Ramos (cell line): ENCODE measurements at regions not wholly inside any gene's neighbourhood (a gene's known extent, or its start where the extent isn't known, plus 50 kb on each side); places are given as distances from the start of the nearest gene placed in this dataset.
"Not testable (repeated sequence)": the region's sequence is repeated elsewhere in the genome, so short reads cannot be mapped to it uniquely, and the experiment has no call there.

Source experiments
- in situ Hi-C: fragments of 300-500 bp; cut with MboI; formaldehyde crosslinking; loops from one replicate; pipeline ENCODE4 v1.14.3; 2022; ENCODE audit warnings: low sequenced_read_pairs; ENCODE audit not compliant: unreplicated experiment

DNA sequence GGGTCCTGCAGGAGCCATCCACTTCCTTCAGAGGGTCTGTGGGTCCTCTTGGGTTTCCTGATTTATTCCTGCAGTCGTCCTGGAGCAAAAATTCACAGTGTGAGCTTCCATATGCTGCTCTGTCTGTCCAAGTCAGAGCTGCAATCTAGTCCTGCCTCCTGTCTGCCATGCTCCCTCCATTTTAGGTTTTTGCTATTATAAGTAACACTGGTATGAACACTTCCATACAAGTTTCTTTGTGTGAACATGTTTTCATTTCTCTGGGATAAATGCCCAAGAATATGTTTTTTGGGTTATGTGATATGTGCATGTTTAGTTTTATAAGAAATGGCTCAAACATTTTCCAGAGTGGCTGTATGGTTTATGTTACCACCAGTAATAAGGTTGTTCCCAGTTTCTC lies 188.1 kb downstream of the ACTR3B start:
- in situ Hi-C loops = no loop called here

DNA sequence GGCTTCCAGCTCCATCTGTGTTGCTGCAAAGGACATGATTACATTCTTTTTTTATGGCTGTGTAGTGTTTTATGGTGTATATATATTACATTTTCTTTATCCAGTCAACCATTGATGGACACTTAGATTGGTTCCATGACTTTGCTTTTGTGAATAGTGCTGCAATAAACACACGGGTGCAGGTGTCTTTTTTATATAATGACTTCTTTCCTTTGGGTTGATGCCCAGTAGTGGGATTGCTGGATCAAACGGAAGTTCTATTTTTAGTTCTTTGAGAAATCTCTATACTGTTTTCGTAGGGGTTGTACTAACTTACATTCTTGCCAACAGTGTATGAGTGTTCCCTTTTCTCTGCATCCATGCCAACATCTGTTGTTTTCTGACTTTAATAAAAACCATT lies 189.7 kb downstream of the ACTR3B start:
- in situ Hi-C loops = no loop called here

DNA sequence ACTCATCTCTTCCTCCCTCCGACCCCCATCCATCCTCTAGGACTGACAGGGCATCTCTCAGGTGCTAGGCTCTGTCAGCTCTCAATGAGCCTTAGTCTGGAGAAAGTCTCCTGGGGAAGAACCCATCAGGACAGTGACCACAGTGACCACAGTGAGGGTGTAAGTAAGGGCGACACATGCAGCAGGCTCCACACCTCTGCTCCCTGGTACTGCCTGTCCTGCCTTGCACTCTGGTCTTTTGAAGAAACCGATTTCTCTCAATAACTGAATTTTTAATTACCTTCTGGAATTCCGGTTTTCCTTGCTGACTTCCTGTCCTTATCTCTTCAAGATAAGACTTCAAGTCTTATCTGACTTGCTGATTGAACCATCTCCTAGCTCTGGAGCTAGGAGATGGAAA lies 190.2 kb downstream of the ACTR3B start:
- in situ Hi-C loops = no loop called here

DNA sequence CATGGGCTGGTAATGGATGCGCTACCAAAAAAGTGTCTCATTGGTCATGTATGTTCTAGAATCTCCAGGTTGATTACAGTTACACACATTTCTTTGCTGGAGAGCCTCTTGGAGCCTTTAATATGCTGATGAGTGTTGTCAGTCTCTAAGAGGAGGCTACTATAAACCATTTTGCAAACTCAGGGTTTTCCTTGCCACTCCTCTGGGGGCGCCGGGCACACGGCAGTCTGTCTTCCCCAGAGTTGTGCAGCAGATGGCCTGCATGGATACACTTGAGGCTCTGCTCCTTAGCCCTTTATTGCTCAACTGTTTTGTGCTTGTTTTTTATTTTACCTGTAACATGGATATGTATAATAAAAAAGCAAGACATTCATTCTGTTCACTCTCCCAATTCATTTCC lies 196.5 kb downstream of the ACTR3B start:
- in situ Hi-C loops = no loop called here

DNA sequence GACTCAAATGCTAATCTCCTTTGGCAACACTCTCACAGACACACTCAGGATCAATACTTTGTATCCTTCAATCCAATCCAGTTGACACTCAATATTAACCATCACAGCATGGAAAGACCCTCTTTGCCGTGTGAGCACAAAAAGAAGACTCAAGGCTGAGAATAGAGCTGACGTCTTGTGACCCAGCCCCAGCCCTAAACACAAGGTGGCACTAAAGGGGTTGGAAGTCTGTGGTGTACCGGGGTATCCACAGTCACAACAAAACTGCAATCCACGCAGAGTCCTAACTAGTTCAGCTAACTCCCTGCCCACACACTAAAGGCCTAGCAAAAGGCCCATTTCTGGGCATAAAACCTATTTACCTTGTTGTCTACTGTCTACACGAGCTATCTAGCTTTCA lies 200.1 kb downstream of the ACTR3B start:
- in situ Hi-C loops = no loop called here

DNA sequence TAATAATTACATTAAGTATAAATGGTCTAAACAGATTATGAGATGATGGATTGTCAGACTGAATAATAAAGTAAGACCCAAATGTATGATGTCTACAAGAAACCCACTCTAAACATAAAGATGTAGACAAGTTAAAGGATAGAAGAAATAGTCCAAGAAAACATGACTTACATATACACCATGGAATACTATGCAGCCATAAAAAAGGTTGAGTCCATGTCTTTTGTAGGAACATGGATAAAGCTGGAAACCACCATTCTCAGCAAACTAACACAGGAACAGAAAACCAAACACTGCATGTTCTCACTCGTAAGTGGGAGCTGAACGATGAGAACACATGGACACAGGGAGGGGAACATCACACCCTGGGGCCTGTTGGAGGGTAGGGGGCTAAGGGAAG lies 202.2 kb downstream of the ACTR3B start:
- in situ Hi-C loops = not testable (repeated sequence)

DNA sequence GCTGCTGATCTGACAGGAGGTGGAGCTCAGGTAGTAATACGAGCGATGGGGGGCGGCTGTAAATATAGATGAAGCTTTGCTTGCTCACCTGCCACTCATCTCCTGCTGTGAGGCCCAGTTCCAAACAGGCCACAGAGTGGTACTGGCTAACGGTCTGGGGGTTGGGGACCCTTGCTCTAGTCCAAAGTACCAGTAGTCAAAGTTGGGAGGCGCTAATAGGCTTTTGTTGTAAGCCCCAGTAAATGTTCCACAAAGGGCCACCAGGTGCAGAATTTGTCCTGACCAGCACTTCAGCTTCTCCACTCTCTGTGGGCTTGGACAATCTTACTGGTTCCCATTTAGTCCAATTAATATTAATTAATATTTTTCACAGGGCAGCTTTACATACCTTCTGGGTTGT lies 206.6 kb downstream of the ACTR3B start:
- in situ Hi-C loops = no loop called here

DNA sequence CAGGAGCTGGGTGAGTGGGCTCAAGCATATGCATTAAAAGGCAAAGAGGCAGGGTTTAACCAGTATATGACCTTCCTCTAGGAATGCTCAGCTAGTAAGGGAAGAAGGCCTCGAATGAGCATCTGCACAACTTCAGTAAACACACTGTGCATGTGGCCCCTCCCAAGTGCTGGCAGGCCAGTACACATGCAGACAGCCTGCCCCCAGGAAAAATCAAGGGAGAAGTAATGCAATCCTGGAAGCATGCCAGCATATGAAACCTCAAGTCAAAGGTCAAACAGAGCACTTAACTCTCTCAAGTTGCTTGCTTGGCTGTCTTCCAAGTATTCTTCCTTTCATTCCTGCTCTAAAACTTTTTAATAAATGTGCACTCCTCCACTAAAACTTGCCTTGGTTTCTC lies 208.4 kb downstream of the ACTR3B start:
- in situ Hi-C loops = no loop called here

DNA sequence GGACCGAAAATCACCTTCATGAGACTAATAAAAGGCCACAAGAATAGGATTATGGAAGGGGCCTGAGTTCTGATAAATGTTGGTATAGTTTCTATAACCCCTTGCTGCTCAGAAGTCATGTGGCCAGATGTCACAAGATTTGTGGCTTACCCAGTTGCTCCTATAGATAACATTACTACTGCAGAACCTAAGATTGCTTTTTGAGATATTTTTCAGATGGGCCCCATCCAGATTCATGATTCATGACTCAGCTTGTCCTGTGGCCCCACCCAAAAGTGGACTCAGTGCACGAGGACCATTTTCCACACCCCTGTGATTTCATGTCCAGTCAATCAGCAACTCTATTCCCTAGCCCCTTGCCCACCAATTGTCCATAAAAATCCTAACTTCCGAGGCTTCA lies 209.0 kb downstream of the ACTR3B start:
- in situ Hi-C loops = no loop called here

DNA sequence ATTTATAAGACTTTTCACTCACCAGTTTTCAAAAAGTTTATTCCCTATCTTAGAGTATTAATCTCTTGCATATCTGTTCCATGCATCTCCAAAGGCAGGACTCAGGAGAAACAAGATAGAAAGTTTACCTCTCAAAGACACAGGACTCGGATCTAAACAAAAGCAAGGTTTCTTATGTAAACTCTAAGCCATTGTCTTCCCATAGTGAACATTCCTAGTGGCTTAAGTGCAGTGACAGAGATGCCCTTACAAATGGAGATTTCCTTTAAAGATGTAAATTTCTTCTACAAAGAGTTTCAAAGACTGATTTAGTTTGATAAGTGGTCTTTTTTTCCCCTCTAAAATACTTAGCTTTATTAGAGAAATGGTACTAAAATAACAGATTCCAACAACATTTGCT lies 209.8 kb downstream of the ACTR3B start:
- in situ Hi-C loops = no loop called here

DNA sequence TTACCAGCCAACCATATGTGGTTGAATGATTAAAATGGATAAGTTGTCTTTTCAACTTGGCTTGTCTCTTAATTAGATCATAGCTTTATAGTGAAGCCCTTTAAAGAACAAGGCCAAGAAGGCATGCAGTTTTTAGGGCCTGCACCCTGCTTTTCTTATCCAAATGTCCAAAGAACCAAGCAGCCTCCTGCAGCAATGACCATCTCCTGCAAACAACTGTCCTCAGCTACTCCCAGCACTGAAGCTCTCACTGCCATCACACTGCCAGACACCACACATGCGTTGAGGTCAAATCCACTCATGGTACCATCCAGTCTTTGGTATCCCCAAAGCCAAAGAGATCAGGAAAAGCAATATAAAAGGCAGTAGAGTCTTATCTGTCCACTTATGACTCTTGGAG lies 210.3 kb downstream of the ACTR3B start:
- in situ Hi-C loops = no loop called here

DNA sequence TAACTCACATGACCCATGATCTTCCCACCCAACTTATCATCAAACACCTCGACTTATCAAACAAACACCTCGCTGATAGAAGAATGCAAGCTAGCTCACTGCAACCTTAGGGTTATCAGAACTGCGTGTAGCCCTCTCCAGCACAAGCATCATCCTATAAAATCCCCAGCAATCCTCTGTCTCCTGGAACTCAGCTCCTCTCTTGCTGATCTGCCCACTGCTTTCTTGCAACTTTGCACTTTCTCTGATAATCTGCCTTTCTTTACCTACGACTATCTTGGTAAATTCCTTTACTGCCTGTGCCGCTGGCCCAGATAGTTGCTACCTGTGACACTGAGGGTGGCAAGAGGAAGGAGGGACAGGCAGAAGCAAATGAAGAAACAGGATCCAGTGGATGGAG lies 210.9 kb downstream of the ACTR3B start:
- in situ Hi-C loops = no loop called here

DNA sequence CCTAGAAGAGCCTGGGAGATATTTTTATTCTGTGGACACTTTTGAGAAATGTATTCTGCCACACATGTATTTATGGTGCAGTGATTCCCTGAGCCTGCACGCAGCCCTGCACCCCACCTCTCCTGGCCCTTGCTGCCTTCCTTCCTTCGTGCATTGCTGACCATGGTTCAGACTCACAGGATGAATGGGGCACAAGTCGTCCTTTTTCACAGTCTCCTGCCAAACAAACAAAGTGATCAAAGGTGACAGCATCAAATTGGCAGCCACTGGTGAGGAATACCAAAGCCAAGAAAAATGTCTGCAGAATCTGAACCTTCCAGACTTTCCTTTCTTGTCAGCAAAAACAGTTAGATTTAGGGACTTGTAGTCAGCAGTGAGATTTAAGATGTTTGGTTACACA lies 215.0 kb downstream of the ACTR3B start:
- in situ Hi-C loops = no loop called here

DNA sequence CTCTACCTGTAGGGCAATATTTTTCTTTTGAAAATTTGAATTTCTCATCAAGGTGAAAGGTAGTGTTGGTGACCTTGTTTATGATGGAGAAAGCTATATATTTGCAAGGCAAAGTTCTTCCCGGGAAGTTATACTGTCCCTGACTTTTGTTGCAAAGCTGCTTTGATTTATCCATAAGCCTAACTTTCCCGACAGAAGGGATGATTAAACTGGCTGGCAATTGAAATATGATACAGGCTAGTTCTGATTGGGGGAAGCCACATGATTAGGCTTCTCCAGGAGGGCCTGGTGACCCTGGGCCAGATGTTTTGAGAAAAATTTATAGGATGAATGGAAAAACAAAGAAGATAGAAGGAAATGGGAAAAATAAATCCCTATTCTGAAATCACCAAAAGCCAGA lies 215.5 kb downstream of the ACTR3B start:
- in situ Hi-C loops = no loop called here

DNA sequence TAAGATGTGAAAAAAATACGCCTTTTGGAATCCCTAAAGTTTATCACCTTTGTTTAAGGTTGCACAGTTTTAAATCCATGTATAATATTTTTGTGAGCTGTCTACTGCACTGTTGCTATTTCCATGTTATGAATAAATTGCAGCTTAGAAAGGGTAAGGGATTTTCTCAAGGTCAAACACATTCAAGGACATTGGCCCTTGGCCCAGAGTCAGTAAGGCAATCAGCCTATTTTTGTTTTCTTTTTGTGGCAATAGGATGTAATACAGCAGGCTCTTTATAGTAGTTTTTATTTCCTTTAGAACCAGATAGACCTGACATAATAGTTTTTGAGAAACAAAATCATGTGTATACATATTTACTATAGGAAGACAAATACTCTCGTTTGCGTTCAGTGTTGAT lies 219.8 kb downstream of the ACTR3B start:
- in situ Hi-C loops = no loop called here

DNA sequence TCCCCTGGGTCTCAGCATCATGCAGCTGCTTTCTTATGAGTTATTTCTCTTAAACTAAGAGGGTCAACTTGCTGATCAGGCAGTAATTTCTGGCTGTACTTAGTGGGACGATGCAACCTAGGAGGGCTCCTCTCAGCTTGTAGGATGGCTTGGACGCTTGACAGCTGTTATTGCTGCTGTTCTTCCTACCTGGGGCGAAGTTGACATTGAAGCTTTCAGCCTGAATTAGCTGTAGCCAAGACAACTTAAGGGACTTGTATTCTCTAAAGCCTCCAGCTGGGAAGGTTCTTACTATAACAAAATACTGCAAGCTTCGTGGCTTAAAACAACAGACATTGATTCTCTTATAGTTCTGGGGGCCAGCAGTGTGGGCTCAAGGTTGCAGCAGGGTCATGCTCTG lies 224.9 kb downstream of the ACTR3B start:
- in situ Hi-C loops = no loop called here

DNA sequence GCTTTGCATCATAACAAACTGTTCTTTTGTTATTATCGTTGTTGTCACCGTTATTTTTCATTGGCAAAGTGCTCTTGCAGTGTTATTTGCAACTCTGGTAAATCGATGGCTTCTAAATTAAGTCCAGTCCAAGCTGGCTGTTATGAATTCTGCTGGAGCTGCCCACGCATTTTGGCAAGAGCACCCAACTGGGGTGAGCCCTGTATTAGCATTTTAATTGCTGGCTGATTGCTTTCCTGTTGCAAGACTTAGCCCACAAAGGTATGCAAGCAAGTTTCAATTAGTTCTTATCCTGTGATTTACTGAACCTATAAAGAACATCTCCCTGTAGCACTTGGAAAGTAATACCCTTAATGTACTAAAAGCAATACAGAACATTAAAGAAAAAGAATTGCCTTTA lies 226.8 kb downstream of the ACTR3B start:
- in situ Hi-C loops = no loop called here

DNA sequence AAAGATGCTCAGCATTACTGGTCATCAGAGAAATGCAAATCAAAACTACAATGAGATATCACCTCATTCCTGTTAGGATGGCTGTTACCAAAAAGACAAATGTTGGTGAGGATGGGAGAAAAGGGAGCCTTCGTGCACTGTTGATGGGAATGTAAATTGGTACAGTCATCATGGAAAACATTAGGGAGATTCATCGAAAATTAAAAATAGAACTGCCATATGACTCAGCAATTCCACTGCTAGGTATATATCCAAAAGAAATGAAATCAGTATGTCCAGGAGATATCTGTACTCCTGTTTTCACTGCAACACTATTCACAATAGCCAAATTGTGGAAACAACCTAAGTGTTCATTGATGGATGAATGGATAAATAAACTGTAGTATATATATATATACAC lies 228.1 kb downstream of the ACTR3B start:
- in situ Hi-C loops = no loop called here

DNA sequence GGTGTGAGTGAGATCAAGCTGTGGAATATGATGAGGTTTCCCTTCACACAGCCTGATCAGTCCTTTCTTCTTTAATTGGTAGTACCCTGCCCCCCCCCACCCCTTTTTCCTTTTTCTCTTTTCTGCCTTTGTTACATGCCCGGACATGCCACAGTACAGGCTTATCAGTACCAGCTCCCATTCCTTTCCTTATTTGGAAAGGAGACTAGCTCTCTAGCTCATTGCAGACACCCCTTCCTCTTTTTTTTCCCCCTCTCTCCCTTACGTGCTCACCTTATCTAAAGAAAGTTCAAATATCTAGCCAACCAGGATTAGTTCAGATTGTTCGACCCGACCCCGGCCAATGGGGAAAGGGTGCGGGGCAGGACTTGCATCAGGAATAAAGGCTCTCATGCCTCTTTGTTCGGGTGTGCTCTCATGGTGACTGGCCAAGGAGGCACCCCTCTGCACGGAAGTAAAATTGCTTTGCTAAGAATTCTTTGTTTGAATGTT lies 230.4 kb downstream of the ACTR3B start:
- in situ Hi-C loops = no loop called here

DNA sequence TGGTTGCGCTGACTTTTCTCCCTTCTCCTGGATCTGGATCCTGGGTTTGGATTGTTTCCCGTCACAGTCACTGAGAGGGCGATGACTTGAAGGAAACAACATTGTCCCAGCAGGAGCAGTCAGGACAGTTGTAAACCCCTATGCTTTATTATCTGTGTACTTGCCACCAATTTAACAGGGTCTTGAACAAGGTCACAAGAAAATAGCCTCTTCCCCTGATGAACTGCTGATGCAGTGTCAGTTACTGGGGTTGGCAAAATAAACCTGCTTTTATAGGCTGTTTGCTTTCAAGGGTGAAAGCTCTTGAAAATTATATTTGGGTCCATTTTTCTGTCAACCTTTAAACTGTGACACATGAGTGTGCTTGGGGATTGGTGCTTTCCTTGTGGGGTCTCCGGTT lies 238.9 kb downstream of the ACTR3B start:
- in situ Hi-C loops = no loop called here

DNA sequence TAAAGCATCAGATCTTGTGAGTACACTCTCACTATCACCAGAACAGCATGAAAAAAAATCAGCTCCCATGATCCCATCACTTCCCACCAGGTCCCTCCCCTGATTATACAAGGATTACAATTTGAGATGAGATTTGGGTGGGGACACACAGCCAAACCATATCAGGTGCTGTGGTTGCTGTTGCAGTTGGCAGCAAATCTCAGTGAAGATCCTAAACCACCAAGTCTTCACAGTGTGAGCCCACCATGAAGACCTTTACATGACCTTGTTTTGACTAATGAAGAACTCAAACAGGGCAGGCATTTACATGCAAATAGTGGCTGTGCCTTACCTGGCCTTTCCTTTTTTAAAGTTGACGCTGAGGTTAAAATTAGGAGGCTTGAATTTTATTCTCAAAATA lies 242.6 kb downstream of the ACTR3B start:
- in situ Hi-C loops = no loop called here

DNA sequence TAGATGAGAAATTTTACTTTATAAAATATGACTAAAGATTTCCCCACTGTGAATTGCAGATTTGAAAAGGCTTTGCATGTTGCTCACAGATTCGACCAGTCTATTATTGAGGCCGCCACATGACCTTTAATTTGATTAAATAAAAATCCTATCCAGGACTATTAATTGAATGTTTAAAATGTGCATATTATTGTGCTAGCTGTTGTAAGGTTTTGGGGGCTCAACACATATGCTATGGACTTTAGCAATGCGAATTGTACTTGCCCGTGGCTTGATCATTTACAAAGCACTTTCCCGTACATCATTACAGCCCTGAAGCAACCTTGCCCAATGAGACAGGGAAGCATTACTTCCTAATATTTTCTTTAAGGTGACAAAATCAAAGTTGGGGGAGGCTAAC lies 243.0 kb downstream of the ACTR3B start:
- in situ Hi-C loops = no loop called here

DNA sequence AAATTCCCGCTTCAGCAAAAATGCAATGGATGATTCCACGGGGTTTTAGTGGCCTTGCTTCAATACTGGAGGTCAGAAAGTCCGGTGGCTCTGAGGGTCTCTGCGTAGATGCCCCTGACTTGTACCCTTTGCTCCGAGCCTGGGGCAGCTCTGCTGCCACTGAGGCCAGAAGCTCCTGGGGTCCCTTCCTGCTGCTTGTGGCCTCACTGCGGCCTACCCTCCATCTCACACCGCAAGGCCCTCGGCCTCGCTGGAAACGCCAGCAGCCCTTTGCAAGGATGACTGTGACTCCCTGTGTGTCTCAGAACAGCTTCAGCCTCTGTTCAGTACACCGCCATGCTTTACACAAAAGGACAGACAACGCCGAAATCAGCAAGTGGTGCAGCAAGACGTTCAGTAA lies 244.8 kb downstream of the ACTR3B start:
- in situ Hi-C loops = no loop called here
